Fibroblast of upper back skin (primary cell): ENCODE measurements at regions not wholly inside any gene's neighbourhood (a gene's known extent, or its start where the extent isn't known, plus 50 kb on each side); places are given as distances from the start of the nearest gene placed in this dataset.

Experiments used
- DNase-seq: peaks from one replicate; pipeline ENCODE4 v3.0.0-alpha.2; 2013

DNA sequence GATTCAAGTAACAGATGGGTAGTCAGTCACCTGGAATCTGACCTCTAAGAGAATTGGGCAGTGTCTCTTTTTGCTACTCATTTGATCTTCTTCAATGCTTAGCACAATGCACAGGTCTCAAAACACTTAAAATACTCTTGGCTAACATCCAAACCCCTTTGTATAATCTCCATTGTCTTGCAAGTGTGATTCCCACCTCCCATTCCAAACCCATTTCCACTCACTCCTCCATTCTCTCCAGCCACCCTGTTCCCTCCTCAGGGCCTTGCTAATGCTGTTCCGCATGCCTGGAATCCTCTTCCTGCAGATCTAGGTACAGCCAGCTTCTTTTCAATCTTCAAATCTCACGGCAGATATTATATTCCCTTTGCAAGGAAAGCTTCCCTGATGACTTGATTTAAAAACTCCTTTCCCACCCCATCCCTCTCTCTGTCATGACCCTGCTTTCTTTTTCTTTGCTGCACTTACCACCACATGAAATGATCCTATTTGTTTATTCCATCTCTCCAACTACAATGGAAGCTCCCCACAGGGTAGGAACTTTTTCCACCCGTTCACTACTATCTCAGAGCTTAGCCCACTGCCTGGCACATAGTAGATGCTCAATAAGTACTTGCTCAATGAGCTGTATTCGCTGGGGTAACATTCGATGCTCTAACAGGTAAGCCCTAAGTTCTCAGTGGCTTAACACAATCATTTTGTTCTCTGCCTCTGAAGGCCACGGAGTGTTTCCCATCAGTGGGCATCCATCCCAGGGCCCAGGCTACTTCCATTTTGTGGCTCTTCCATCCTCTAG is 121.7 kb downstream of the MN1 start:
- no peak for DNase-seq

DNA sequence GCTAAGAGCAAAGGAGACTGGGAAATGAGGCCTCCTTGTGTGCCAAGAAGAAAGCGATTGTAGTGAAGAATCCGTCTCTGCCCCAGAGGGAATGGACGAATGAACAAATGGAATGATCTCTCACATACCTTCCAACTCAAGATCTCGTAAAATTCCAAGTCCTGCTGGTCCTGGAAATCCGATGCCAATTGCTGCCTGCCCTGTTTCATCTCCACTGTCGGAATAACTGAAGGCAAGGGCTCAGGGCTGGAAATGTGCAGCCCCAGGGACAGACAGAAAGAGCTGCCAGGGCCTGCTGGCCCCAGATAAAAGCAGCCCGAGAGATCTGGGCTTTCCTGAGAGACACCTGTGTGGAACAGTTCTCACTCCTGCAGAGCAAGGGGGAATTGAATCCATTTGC is 120.9 kb downstream of the MN1 start:
- DNase-seq = no peak

DNA sequence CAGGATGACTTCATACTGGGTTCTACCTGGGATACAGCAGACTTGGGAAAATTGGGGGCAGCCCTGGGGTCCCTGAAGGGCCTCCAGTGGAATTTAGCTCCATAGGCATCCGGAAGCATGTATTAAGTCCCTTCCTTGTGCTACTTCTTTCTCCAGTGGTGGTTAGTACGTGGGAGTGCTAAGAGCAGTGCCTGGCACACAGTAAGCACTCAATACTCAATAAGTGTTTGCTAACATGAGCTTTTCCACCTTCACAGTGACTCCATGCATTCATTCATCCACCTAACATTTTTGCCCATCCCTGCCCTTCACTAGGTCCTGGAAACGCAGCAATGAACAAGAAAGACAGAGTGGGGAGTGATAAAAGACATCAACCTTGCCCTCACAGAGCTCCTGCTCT is 120.5 kb downstream of the MN1 start:
- no peak for DNase-seq

DNA sequence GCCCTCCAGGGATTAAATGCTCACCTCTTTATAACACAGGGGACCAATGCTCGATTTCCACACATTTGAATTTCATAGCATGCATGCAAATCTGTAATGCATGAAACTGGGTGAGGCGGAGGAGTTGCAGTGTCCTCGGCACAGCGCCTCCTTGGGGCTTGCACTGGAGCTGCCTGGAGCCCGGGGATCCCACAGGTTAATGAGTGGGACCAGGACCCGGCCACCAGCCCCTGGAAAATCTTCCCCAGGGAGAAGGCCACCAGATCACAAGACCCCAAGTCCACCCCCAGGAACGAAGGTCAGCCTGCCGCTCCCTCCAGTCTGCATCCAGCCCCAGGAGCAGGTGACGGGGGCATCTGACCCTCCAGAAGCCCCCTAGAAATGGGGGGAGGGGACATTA is 119.1 kb downstream of the MN1 start:
- no peak for DNase-seq

- DNase-seq = no peak
Measured at GRCh38 chr22:27684901-27685300, 116.7 kb downstream of the MN1 start.

GRCh38 chr22:27685515-27685914 is 116.0 kb downstream of the MN1 start:
- DNase-seq = no peak

DNA sequence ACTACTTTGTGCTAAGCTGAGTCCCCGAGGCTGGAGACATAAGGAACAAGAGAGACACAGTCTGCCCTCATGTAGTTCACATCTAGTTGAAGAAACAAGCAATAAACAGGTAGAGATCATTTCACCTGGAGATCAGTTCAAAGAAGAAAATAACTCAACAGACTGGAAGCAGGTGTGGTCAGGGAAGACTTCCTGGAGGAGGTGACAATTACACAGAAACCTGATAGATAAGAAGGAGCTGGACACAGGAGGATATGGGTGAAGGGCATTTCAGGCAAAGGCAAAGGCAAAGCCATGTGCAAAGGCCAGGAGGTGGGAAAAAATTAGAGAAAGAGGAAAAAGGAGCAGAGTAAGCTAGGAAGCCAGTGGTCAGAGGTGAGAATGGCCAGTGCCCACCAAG is 115.6 kb downstream of the MN1 start:
- no peak for DNase-seq

- no peak for DNase-seq
Measured at GRCh38 chr22:27686534-27686933, 115.0 kb downstream of the MN1 start.

DNA sequence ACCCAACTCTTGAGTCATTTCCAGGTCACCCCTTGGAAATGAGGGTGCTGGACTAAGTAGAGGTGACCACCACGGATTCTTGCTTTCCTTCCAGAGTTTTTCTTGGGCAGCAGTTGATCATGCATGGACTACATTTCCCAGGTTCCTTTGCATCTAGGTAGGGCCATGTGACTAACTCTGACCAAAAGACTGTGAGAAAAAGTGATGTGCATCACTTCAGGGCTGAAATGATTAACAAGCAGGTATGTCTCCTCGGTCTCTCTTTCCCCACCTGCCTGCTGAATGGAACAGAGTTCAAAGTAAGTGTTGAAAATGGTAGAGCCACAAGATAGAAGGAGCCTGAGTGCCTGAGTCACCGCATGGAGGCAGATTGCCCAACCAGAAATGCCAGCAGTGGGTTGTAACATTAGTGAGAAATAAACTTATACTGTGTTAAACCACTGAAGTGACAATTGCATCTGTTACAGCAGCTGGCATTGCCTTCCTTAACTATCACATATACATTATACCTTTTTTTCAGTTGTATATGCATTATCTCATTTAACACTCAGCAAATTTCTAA is 113.5 kb downstream of the MN1 start:
- no peak for DNase-seq

DNA sequence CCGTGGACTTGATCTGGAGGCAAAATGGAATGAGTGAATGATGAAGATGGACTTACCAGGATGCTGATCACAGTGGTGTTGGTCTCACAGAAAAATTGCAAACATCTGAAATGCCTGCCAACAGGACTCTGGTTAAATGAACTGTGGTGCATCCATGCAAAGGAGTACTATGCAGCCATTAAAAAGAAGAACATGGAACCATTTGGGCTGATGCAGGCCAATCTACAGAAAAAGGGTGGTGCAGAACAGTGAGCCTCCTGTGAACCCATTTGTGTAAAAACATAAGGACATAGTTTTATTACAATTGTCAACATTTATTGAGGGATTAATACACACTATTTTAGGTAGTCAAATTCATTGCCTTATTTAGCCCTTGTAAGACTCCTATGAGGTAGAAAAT is 111.9 kb downstream of the MN1 start:
- DNase-seq = no peak

- DNase-seq = no peak
Measured at GRCh38 chr22:27690599-27690998, 111.0 kb downstream of the MN1 start.

GRCh38 chr22:27692243-27692642 is 109.3 kb downstream of the MN1 start:
- DNase-seq = peak; percentile 36

GRCh38 chr22:27695925-27696324 is 105.6 kb downstream of the MN1 start:
- DNase-seq = no peak

DNA sequence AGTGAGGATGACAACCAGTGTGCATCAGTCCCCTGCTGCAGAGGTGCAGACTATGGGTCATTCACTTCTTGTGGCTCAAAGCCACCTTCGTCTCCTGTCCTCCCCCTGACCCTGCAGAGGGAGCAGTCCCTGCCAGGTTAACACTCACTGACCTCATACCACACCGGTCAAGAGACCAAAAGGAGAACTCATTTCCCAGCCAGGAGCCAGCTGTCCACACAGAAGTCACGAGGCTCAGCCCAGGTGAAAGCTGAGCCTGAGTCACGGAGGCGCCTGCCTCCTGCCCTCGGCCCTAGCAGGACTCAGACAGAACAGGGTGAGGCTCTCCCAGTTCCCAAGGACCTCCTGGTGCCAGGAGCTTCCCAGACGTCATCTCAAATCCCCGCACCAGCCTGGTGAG is 103.7 kb downstream of the MN1 start:
- no peak for DNase-seq
